GM23338 (cell line): ENCODE measurements at regions not wholly inside any gene's neighbourhood (a gene's known extent, or its start where the extent isn't known, plus 50 kb on each side); places are given as distances from the start of the nearest gene placed in this dataset.

Source experiments
- ATAC-seq: fragments of 200-7000 bp; cut with Tn5 transposase; 3 replicates; pipeline ENCODE4 v1.9.1; 2020
- DNase-seq: peaks from one replicate; pipeline ENCODE4 v3.0.0-alpha.2; 2015; ENCODE audit warnings: low spot score
- H2AFZ ChIP-seq: fragments of 200-600 bp; sonication (generic); 2 replicates; pipeline ENCODE4 v1.8.0; 2016; ENCODE audit warnings: antibody characterized with exemption, mild to moderate bottlenecking, moderate library complexity
- H3F3A ChIP-seq: fragments of 200-600 bp; sonication (generic); replicated peaks from 2 replicates; pipeline ENCODE4 v1.8.0; 2017; ENCODE audit warnings: antibody characterized with exemption, mixed run types, low read depth
- H3K27ac ChIP-seq: fragments of 200-600 bp; sonication (generic); 2 replicates; pipeline ENCODE4 v1.6.1; 2016; ENCODE audit warnings: low read depth
- H3K27me3 ChIP-seq: fragments of 200-600 bp; sonication (generic); 2 replicates; pipeline ENCODE4 v1.8.0; 2016; ENCODE audit warnings: mild to moderate bottlenecking, mixed run types, moderate library complexity; ENCODE audit not compliant: insufficient read depth
- H3K36me3 ChIP-seq: fragments of 200-600 bp; sonication (generic); 2 replicates; pipeline ENCODE4 v1.8.0; 2016; ENCODE audit warnings: mild to moderate bottlenecking; ENCODE audit not compliant: insufficient read depth
- H3K4me1 ChIP-seq: fragments of 200-600 bp; sonication (generic); 2 replicates; pipeline ENCODE4 v1.8.0; 2016; ENCODE audit warnings: mild to moderate bottlenecking, moderate library complexity; ENCODE audit not compliant: insufficient read depth
- H3K4me2 ChIP-seq: fragments of 200-600 bp; sonication (generic); 2 replicates; pipeline ENCODE4 v1.7.1; 2017; ENCODE audit warnings: mixed run types
- H3K4me3 ChIP-seq: fragments of 200-600 bp; sonication (generic); 2 replicates; pipeline ENCODE4 v1.6.1; 2016; ENCODE audit warnings: mixed run types
- H3K79me2 ChIP-seq: fragments of 200-600 bp; sonication (generic); replicated peaks from 2 replicates; pipeline ENCODE4 v1.8.0; 2017; ENCODE audit warnings: mild to moderate bottlenecking; ENCODE audit not compliant: insufficient read depth
- H3K9me2 ChIP-seq: fragments of 200-600 bp; sonication (generic); 2 replicates; pipeline ENCODE4 v1.8.0; 2017; ENCODE audit not compliant: insufficient read depth
- H4K20me1 ChIP-seq: fragments of 200-600 bp; sonication (generic); replicated peaks from 2 replicates; pipeline ENCODE4 v1.8.0; 2017; ENCODE audit warnings: mild to moderate bottlenecking; ENCODE audit not compliant: insufficient read depth
- H3K27ac Mint-ChIP-seq: 2 replicates; pipeline ENCODE4 v1.8.0; 2020; ENCODE audit warnings: inconsistent platforms, mild to moderate bottlenecking, moderate library complexity, mixed read lengths
- H3K27me3 Mint-ChIP-seq: 3 replicates; pipeline ENCODE4 v1.8.0; 2022; ENCODE audit warnings: low read depth, mild to moderate bottlenecking, moderate library complexity, mixed read lengths, inconsistent platforms; ENCODE audit not compliant: insufficient read depth, poor library complexity
- H3K36me3 Mint-ChIP-seq: 3 replicates; pipeline ENCODE4 v1.8.0; 2021; ENCODE audit warnings: low read depth, mild to moderate bottlenecking, inconsistent platforms, moderate library complexity, mixed read lengths
- H3K4me1 Mint-ChIP-seq: 3 replicates; pipeline ENCODE4 v1.8.0; 2020; ENCODE audit warnings: mild to moderate bottlenecking, inconsistent platforms, mixed read lengths
- H3K4me3 Mint-ChIP-seq: 3 replicates; pipeline ENCODE4 v1.8.0; 2021; ENCODE audit warnings: moderate library complexity, mild to moderate bottlenecking, inconsistent platforms, mixed read lengths
- H3K9me3 Mint-ChIP-seq: 3 replicates; pipeline ENCODE4 v1.8.0; 2020; ENCODE audit warnings: moderate library complexity, mild to moderate bottlenecking, inconsistent platforms, mixed read lengths
- CREB1 ChIP-seq: fragments of 250-450 bp; sonication (Bioruptor Pico); IDR thresholded peaks from 2 replicates; pipeline ENCODE4 v1.5.0; 2020; ENCODE audit warnings: low read depth, mild to moderate bottlenecking, moderate library complexity
- JUNB ChIP-seq: IDR thresholded peaks from one replicate; pipeline ENCODE4 v1.6.1; 2016; ENCODE audit warnings: antibody characterized with exemption; ENCODE audit not compliant: unreplicated experiment
- POLR2AphosphoS5 ChIP-seq: IDR thresholded peaks from 2 replicates; pipeline ENCODE4 v1.6.1; 2016; ENCODE audit warnings: antibody characterized with exemption, low read depth
- TF ChIP-seq, protein P1 (sequence below), 2 experiments: fragments of 200-600 bp in 1 of 2; sonication (generic) in 1 of 2; conservative IDR thresholded peaks; 2 replicates each; pipeline versions ENCODE4 v1.5.1 to v1.6.1; 2016 to 2017; ENCODE audit warnings: antibody characterized with exemption in 2 of 2, low read depth in 2 of 2, mild to moderate bottlenecking in 2 of 2, moderate library complexity in 1 of 2
- TF ChIP-seq, protein P2 (sequence below): IDR thresholded peaks from one replicate; pipeline ENCODE4 v1.6.1; 2018; ENCODE audit warnings: antibody characterized with exemption; ENCODE audit not compliant: unreplicated experiment
- TF ChIP-seq, protein P3 (sequence below): IDR thresholded peaks from 2 replicates; pipeline ENCODE4 v1.6.1; 2016; ENCODE audit warnings: antibody characterized with exemption

GRCh38 chr7:431041-431440 is 88.6 kb downstream of the PDGFA start:
- DNase-seq (no peak), ATAC-seq (no peak)
- peaks cover 8% of the 10 kb centered on the region; the same call in 1 of the 2 replicates for H3K4me1 ChIP-seq
- Mint-ChIP-seq H3K4me1 (peaks cover 12% of the 10 kb centered on the region), H3K9me3 (peaks cover 4% of the 10 kb centered on the region; the same call in 2 of the 3 replicates), H3K36me3 (no peaks in the 10 kb centered on the region; the same call in 2 of the 3 replicates), H3K27me3 (peaks cover 12% of the 10 kb centered on the region), H3K27ac (no peak overlapping the region), H3K4me3 (no peak overlapping the region)
- H3K9me2 ChIP-seq, result no peaks in the 10 kb centered on the region
- H3K27ac ChIP-seq, result no peak overlapping the region
- H3K4me2 ChIP-seq, result no peak overlapping the region
- no peak overlapping the region for H3K4me3 ChIP-seq
- no peaks in the 10 kb centered on the region for H3K79me2 ChIP-seq
- H2AFZ ChIP-seq, result no peak overlapping the region
- H3K36me3 ChIP-seq, result no peaks in the 10 kb centered on the region
- no peaks in the 10 kb centered on the region for H3K27me3 ChIP-seq
- no peaks in the 10 kb centered on the region for H4K20me1 ChIP-seq
- no peaks in the 10 kb centered on the region; the same call in 1 of the 2 replicates for H3F3A ChIP-seq
- TF ChIP-seq, protein P1, sequence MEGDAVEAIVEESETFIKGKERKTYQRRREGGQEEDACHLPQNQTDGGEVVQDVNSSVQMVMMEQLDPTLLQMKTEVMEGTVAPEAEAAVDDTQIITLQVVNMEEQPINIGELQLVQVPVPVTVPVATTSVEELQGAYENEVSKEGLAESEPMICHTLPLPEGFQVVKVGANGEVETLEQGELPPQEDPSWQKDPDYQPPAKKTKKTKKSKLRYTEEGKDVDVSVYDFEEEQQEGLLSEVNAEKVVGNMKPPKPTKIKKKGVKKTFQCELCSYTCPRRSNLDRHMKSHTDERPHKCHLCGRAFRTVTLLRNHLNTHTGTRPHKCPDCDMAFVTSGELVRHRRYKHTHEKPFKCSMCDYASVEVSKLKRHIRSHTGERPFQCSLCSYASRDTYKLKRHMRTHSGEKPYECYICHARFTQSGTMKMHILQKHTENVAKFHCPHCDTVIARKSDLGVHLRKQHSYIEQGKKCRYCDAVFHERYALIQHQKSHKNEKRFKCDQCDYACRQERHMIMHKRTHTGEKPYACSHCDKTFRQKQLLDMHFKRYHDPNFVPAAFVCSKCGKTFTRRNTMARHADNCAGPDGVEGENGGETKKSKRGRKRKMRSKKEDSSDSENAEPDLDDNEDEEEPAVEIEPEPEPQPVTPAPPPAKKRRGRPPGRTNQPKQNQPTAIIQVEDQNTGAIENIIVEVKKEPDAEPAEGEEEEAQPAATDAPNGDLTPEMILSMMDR (conservative IDR thresholded peaks at IDR 0.05; ENCODE audit: low read depth in 2 of 2), result no peak
- TF ChIP-seq, protein P2, sequence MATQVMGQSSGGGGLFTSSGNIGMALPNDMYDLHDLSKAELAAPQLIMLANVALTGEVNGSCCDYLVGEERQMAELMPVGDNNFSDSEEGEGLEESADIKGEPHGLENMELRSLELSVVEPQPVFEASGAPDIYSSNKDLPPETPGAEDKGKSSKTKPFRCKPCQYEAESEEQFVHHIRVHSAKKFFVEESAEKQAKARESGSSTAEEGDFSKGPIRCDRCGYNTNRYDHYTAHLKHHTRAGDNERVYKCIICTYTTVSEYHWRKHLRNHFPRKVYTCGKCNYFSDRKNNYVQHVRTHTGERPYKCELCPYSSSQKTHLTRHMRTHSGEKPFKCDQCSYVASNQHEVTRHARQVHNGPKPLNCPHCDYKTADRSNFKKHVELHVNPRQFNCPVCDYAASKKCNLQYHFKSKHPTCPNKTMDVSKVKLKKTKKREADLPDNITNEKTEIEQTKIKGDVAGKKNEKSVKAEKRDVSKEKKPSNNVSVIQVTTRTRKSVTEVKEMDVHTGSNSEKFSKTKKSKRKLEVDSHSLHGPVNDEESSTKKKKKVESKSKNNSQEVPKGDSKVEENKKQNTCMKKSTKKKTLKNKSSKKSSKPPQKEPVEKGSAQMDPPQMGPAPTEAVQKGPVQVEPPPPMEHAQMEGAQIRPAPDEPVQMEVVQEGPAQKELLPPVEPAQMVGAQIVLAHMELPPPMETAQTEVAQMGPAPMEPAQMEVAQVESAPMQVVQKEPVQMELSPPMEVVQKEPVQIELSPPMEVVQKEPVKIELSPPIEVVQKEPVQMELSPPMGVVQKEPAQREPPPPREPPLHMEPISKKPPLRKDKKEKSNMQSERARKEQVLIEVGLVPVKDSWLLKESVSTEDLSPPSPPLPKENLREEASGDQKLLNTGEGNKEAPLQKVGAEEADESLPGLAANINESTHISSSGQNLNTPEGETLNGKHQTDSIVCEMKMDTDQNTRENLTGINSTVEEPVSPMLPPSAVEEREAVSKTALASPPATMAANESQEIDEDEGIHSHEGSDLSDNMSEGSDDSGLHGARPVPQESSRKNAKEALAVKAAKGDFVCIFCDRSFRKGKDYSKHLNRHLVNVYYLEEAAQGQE, result no peak
- TF ChIP-seq, protein P3, sequence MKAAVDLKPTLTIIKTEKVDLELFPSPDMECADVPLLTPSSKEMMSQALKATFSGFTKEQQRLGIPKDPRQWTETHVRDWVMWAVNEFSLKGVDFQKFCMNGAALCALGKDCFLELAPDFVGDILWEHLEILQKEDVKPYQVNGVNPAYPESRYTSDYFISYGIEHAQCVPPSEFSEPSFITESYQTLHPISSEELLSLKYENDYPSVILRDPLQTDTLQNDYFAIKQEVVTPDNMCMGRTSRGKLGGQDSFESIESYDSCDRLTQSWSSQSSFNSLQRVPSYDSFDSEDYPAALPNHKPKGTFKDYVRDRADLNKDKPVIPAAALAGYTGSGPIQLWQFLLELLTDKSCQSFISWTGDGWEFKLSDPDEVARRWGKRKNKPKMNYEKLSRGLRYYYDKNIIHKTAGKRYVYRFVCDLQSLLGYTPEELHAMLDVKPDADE, result no peak
- TF ChIP-seq POLR2AphosphoS5, result no peak

GRCh38 chr7:431658-432111 is 88.0 kb downstream of the PDGFA start:
- Mint-ChIP-seq H3K9me3 (peaks cover 4% of the 10 kb centered on the region; the same call in 2 of the 3 replicates), H3K4me1 (peaks cover 12% of the 10 kb centered on the region), H3K27me3 (peaks cover 12% of the 10 kb centered on the region), H3K36me3 (no peaks in the 10 kb centered on the region; the same call in 2 of the 3 replicates), H3K4me3 (no peak overlapping the region), H3K27ac (no peak overlapping the region)
- no peaks in the 10 kb centered on the region for H3K27me3 ChIP-seq
- no peaks in the 10 kb centered on the region; the same call in 1 of the 2 replicates for H3F3A ChIP-seq
- H3K79me2 ChIP-seq, result no peaks in the 10 kb centered on the region
- ATAC-seq, result no peak; the same call in 2 of the 3 replicates
- no peaks in the 10 kb centered on the region for H4K20me1 ChIP-seq
- H3K4me3 ChIP-seq, result no peak overlapping the region
- no peak overlapping the region for H3K4me2 ChIP-seq
- H3K4me1 ChIP-seq, result peaks cover 8% of the 10 kb centered on the region; the same call in 1 of the 2 replicates
- no peak overlapping the region for H2AFZ ChIP-seq
- H3K9me2 ChIP-seq, result no peaks in the 10 kb centered on the region
- DNase-seq, result no peak
- no peak overlapping the region for H3K27ac ChIP-seq
- no peaks in the 10 kb centered on the region for H3K36me3 ChIP-seq
- TF ChIP-seq JUNB, result no peak
- TF ChIP-seq, protein P2, result no peak
- no peak for TF ChIP-seq POLR2AphosphoS5
- no peak for TF ChIP-seq CREB1 (CRISPR knock-in tag)
